ENCODE measurements at regions not wholly inside any gene's neighbourhood (a gene's known extent, or its start where the extent isn't known, plus 50 kb on each side); places are given as distances from the start of the nearest gene placed in this dataset.

DNA sequence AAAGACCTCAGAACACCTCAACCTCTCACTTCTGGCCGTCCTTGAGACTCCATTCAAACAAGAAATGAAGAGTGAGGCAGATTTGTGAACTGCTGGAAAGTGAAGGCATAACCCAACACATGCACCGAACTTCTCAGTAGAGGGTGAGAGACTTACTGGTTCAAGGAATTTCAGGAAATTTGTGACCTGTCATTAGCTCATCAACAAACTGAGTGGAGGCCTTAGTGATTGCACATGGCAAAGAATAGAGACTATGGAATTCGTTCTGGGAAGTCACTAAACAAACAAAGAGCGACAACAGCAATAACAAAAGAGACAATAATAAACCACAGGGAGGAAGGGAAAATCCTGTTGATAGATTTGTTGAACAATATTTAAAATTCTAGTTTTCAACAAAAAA lies 125.0 kb upstream of the AKR1E2 start:
- TF ChIP-seq, protein P1, sequence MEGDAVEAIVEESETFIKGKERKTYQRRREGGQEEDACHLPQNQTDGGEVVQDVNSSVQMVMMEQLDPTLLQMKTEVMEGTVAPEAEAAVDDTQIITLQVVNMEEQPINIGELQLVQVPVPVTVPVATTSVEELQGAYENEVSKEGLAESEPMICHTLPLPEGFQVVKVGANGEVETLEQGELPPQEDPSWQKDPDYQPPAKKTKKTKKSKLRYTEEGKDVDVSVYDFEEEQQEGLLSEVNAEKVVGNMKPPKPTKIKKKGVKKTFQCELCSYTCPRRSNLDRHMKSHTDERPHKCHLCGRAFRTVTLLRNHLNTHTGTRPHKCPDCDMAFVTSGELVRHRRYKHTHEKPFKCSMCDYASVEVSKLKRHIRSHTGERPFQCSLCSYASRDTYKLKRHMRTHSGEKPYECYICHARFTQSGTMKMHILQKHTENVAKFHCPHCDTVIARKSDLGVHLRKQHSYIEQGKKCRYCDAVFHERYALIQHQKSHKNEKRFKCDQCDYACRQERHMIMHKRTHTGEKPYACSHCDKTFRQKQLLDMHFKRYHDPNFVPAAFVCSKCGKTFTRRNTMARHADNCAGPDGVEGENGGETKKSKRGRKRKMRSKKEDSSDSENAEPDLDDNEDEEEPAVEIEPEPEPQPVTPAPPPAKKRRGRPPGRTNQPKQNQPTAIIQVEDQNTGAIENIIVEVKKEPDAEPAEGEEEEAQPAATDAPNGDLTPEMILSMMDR (optimal IDR thresholded peaks at IDR 0.05 in 1 of 3, IDR thresholded peaks at IDR 0.05 in 1 of 3, conservative IDR thresholded peaks at IDR 0.05 in 1 of 3; ENCODE audit: extremely low read depth in 1 of 3, insufficient read depth in 2 of 3, low read length in 3 of 3): no peak
- TF ChIP-seq EZH2 (IDR thresholded peaks at IDR 0.05; ENCODE audit: low read length): no peak

Data from keratinocyte (primary cell).